Esophagus (tissue), 2 donors: ENCODE measurements at regions not wholly inside any gene's neighbourhood (a gene's known extent, or its start where the extent isn't known, plus 50 kb on each side); places are given as distances from the start of the nearest gene placed in this dataset.
"Not testable (repeated sequence)": the region's sequence is repeated elsewhere in the genome, so short reads cannot be mapped to it uniquely, and the experiment has no call there.

Experiments used
- H3K27ac ChIP-seq, 2 donors: one replicate each; pipeline ENCODE4 v1.5.1; 2013; ENCODE audit warnings: low read depth in 2 of 2, mild to moderate bottlenecking in 2 of 2, inconsistent platforms in 1 of 2, low read length in 1 of 2, moderate library complexity in 1 of 2
- H3K27me3 ChIP-seq, 2 donors: one replicate each; pipeline ENCODE4 v1.6.1; 2013; ENCODE audit warnings: low read length in 2 of 2, control low read depth in 1 of 2, mild to moderate bottlenecking in 1 of 2; ENCODE audit not compliant: insufficient read depth in 2 of 2, control insufficient read depth in 1 of 2
- H3K36me3 ChIP-seq, 2 donors: one replicate each; pipeline ENCODE4 v1.6.1; 2013; ENCODE audit warnings: low read length in 1 of 2; ENCODE audit not compliant: control insufficient read depth in 2 of 2, insufficient read depth in 2 of 2
- H3K4me1 ChIP-seq, 2 donors: one replicate each; pipeline ENCODE4 v1.6.1; 2013; ENCODE audit warnings: low read length in 1 of 2; ENCODE audit not compliant: control insufficient read depth in 2 of 2, insufficient read depth in 2 of 2
- H3K4me3 ChIP-seq, 2 donors: one replicate each; pipeline ENCODE4 v1.5.1; 2013; ENCODE audit warnings: low read length in 2 of 2, mild to moderate bottlenecking in 2 of 2, low read depth in 1 of 2, moderate library complexity in 1 of 2
- H3K9me3 ChIP-seq, 2 donors: one replicate each; pipeline ENCODE4 v1.6.1; 2013; ENCODE audit warnings: mild to moderate bottlenecking in 2 of 2, low read depth in 1 of 2, low read length in 1 of 2, moderate library complexity in 1 of 2; ENCODE audit not compliant: control insufficient read depth in 2 of 2, insufficient read depth in 1 of 2
- WGBS, 2 donors: extraction: QIAGEN DNeasy Blood & Tissue Kit; methylation state at CpG; one replicate each; pipeline ENCODE4 v1.1.7; 2013; 5-methylcytosine and 5-hydroxymethylcytosine counted together
- donor health status: healthy with polysubstance abuse.
- donor health status: Bipolar disorder and iron deficiency.

GRCh38 chr10:51006686-51007085 is 67.6 kb upstream of the PRKG1 start:
- H3K36me3 ChIP-seq, result no peaks in the 10 kb centered on the region
- 89 to 92% methylated on average over 5 of the region's 5 CpGs for WGBS, 2 donors
- H3K27ac ChIP-seq, result no peak overlapping the region
- no peaks in the 10 kb centered on the region for H3K9me3 ChIP-seq
- H3K4me3 ChIP-seq, result no peak overlapping the region
- no peaks in the 10 kb centered on the region for H3K27me3 ChIP-seq
- no peaks in the 10 kb centered on the region for H3K4me1 ChIP-seq

GRCh38 chr10:51007781-51008180 is 66.5 kb upstream of the PRKG1 start:
- Histone ChIP-seq H3K9me3 (no peaks in the 10 kb centered on the region), H3K4me3 (no peak overlapping the region), H3K36me3 (no peaks in the 10 kb centered on the region), H3K27me3 (no peaks in the 10 kb centered on the region), H3K27ac (no peak overlapping the region), H3K4me1 (no peaks in the 10 kb centered on the region)
- WGBS, 2 donors, result 59 to 60% methylated on average over 2 of the region's 2 CpGs

- H3K27me3 ChIP-seq, result no peaks in the 10 kb centered on the region
- H3K4me1 ChIP-seq, result no peaks in the 10 kb centered on the region
- WGBS, 2 donors, result 87 to 91% methylated on average over 3 of the region's 3 CpGs
- H3K9me3 ChIP-seq, result no peaks in the 10 kb centered on the region
- no peak overlapping the region for H3K27ac ChIP-seq
- no peaks in the 10 kb centered on the region for H3K36me3 ChIP-seq
- H3K4me3 ChIP-seq, result no peak overlapping the region
Measured at GRCh38 chr10:51008346-51008745, 65.9 kb upstream of the PRKG1 start.

GRCh38 chr10:51010977-51011376 is 63.3 kb upstream of the PRKG1 start:
- no peaks in the 10 kb centered on the region for H3K4me1 ChIP-seq
- no peaks in the 10 kb centered on the region for H3K27me3 ChIP-seq
- H3K9me3 ChIP-seq, result no peaks in the 10 kb centered on the region
- H3K36me3 ChIP-seq, result no peaks in the 10 kb centered on the region
- 20 to 21% methylated on average over 2 of the region's 2 CpGs for WGBS, 2 donors
- no peak overlapping the region for H3K27ac ChIP-seq
- H3K4me3 ChIP-seq, result no peak overlapping the region

GRCh38 chr10:51012073-51012472 is 62.2 kb upstream of the PRKG1 start:
- 65 to 68% methylated on average over 2 of the region's 2 CpGs for WGBS, 2 donors
- Histone ChIP-seq H3K36me3 (no peaks in the 10 kb centered on the region), H3K27me3 (no peaks in the 10 kb centered on the region), H3K4me3 (no peak overlapping the region), H3K4me1 (no peaks in the 10 kb centered on the region), H3K9me3 (no peaks in the 10 kb centered on the region), H3K27ac (no peak overlapping the region)

- no peaks in the 10 kb centered on the region for H3K9me3 ChIP-seq
- H3K4me1 ChIP-seq, result no peaks in the 10 kb centered on the region
- no peak overlapping the region for H3K4me3 ChIP-seq
- no peaks in the 10 kb centered on the region for H3K36me3 ChIP-seq
- H3K27ac ChIP-seq, result no peak overlapping the region
- WGBS, 2 donors, result 44 to 54% methylated on average over 4 of the region's 4 CpGs
- H3K27me3 ChIP-seq, result no peaks in the 10 kb centered on the region
Measured at GRCh38 chr10:51014680-51015389, 59.5 kb upstream of the PRKG1 start.

GRCh38 chr10:51015390-51015754 is 58.9 kb upstream of the PRKG1 start:
- H3K36me3 ChIP-seq, H3K27ac ChIP-seq, H3K27me3 ChIP-seq, H3K4me3 ChIP-seq, H3K9me3 ChIP-seq, H3K4me1 ChIP-seq: not testable (repeated sequence)

GRCh38 chr10:51020200-51020599 is 54.1 kb upstream of the PRKG1 start:
- Histone ChIP-seq H3K36me3 (no peaks in the 10 kb centered on the region), H3K27me3 (no peaks in the 10 kb centered on the region), H3K4me1 (no peaks in the 10 kb centered on the region), H3K27ac (no peak overlapping the region), H3K4me3 (no peak overlapping the region), H3K9me3 (no peaks in the 10 kb centered on the region)
- 64 to 69% methylated on average over 5 of the region's 5 CpGs for WGBS, 2 donors

GRCh38 chr10:51022933-51023585 is 51.2 kb upstream of the PRKG1 start:
- H3K27me3 ChIP-seq, result no peaks in the 10 kb centered on the region
- H3K27ac ChIP-seq, result no peak overlapping the region
- no peak overlapping the region for H3K4me3 ChIP-seq
- no peaks in the 10 kb centered on the region for H3K4me1 ChIP-seq
- WGBS, 2 donors, result 82 to 83% methylated on average over 5 of the region's 5 CpGs
- no peaks in the 10 kb centered on the region for H3K9me3 ChIP-seq
- no peaks in the 10 kb centered on the region for H3K36me3 ChIP-seq

- H3K27ac ChIP-seq, result no peak overlapping the region
- H3K9me3 ChIP-seq, result no peaks in the 10 kb centered on the region
- H3K4me1 ChIP-seq, result no peaks in the 10 kb centered on the region
- no peaks in the 10 kb centered on the region for H3K27me3 ChIP-seq
- H3K4me3 ChIP-seq, result no peak overlapping the region
- H3K36me3 ChIP-seq, result no peaks in the 10 kb centered on the region
Measured at GRCh38 chr10:51023636-51024035, 50.7 kb upstream of the PRKG1 start.
